ENCODE measurements at regions not wholly inside any gene's neighbourhood (a gene's known extent, or its start where the extent isn't known, plus 50 kb on each side); places are given as distances from the start of the nearest gene placed in this dataset.
"Not testable (repeated sequence)": the region's sequence is repeated elsewhere in the genome, so short reads cannot be mapped to it uniquely, and the experiment has no call there.

- DNase-seq, result no peak
These were observed 168.2 kb downstream of the TBC1D2B start for GRCh38 chr15:77909182-77909940.

GRCh38 chr15:77908752-77909111 is 168.8 kb downstream of the TBC1D2B start:
- not testable (repeated sequence) for DNase-seq

GRCh38 chr15:77907824-77908751 is 169.4 kb downstream of the TBC1D2B start:
- DNase-seq, result no peak

GRCh38 chr15:77906062-77906990 is 171.2 kb downstream of the TBC1D2B start:
- DNase-seq, result not testable (repeated sequence)

- peak; percentile 87 to 91 for DNase-seq
These were observed 172.1 kb downstream of the TBC1D2B start for GRCh38 chr15:77905301-77905920.

- DNase-seq, result no peak
These were observed 172.6 kb downstream of the TBC1D2B start for GRCh38 chr15:77904901-77905300.

- no peak for DNase-seq
These were observed 173.1 kb downstream of the TBC1D2B start for GRCh38 chr15:77904436-77904821.

- DNase-seq, result not testable (repeated sequence)
These were observed 173.6 kb downstream of the TBC1D2B start for GRCh38 chr15:77903761-77904435.

GRCh38 chr15:77902921-77903760 is 174.4 kb downstream of the TBC1D2B start:
- peak in 1 of 2 experiments; percentile 48 for DNase-seq

- DNase-seq, result peak in 1 of 2 experiments; percentile 40
These were observed 175.4 kb downstream of the TBC1D2B start for GRCh38 chr15:77901921-77902750.

- DNase-seq, result no peak
These were observed 176.1 kb downstream of the TBC1D2B start for GRCh38 chr15:77901251-77901881.

- peak; percentile 36 to 57 for DNase-seq
These were observed 177.1 kb downstream of the TBC1D2B start for GRCh38 chr15:77900331-77900963.

GRCh38 chr15:77899776-77900175 is 177.7 kb downstream of the TBC1D2B start:
- DNase-seq, result not testable (repeated sequence)

- DNase-seq, result no peak
These were observed 178.4 kb downstream of the TBC1D2B start for GRCh38 chr15:77898811-77899730.

- no peak for DNase-seq
These were observed 179.6 kb downstream of the TBC1D2B start for GRCh38 chr15:77897896-77898406.

- DNase-seq, result not testable (repeated sequence)
These were observed 180.2 kb downstream of the TBC1D2B start for GRCh38 chr15:77897113-77897895.

Measured in NCI-H524 (cell line).